PC-3 (cell line): ENCODE measurements at regions not wholly inside any gene's neighbourhood (a gene's known extent, or its start where the extent isn't known, plus 50 kb on each side); places are given as distances from the start of the nearest gene placed in this dataset.

Source experiments
- ATAC-seq: fragments of 200-7000 bp; cut with Tn5 transposase; 2 replicates; pipeline ENCODE4 v1.9.1; 2020; ENCODE audit warnings: mild to moderate bottlenecking, moderate library complexity
- BruUV-seq: library from RNA; stranded (reverse); fragments of 400-500 nt; replicated peaks from 2 replicates; lab custom pipeline; 2021; lab: Mats Ljungman, UMichigan
- CTCF ChIA-PET: fragments of 300-600 bp; sonication (Branson Sonifier 250); formaldehyde crosslinking; loops from one replicate; lab custom pipeline; 2022; ENCODE audit warnings: antibody characterized with exemption; lab: Charles Lee
- POLR2A ChIA-PET: fragments of 300-600 bp; sonication (Branson Sonifier 250); formaldehyde crosslinking; loops from one replicate; lab custom pipeline; 2022; ENCODE audit warnings: antibody characterized with exemption; ENCODE audit not compliant: unreplicated experiment; lab: Charles Lee
- DNase-seq: peaks from one replicate; pipeline ENCODE4 v3.0.0-alpha.2; 2015
- H2AFZ ChIP-seq: fragments of 300-600 bp; sonication (generic); 2 replicates; pipeline ENCODE4 v1.6.0; 2016; ENCODE audit warnings: antibody characterized with exemption, low read length
- H3F3A ChIP-seq: fragments of 300-600 bp; sonication (generic); one replicate; pipeline ENCODE4 v1.6.0; 2017; ENCODE audit warnings: antibody characterized with exemption, low read length, control low read depth, mild to moderate bottlenecking; ENCODE audit not compliant: unreplicated experiment
- H3K27ac ChIP-seq: fragments of 300-600 bp; sonication (generic); 2 replicates; pipeline ENCODE4 v1.5.1; 2016; ENCODE audit warnings: mild to moderate bottlenecking, low read length
- H3K27me3 ChIP-seq: fragments of 300-600 bp; sonication (generic); 2 replicates; pipeline ENCODE4 v1.6.1; 2016; ENCODE audit warnings: low read length, mixed read lengths
- H3K36me3 ChIP-seq: fragments of 300-600 bp; sonication (generic); 2 replicates; pipeline ENCODE4 v1.6.1; 2016; ENCODE audit warnings: low read depth, mixed run types, low read length, mixed read lengths
- H3K4me1 ChIP-seq: fragments of 300-600 bp; sonication (generic); 2 replicates; pipeline ENCODE4 v1.5.1; 2016; ENCODE audit warnings: low read length; ENCODE audit not compliant: insufficient read depth
- H3K4me2 ChIP-seq: fragments of 300-600 bp; sonication (generic); 2 replicates; pipeline ENCODE4 v1.6.0; 2016; ENCODE audit warnings: low read length
- H3K4me3 ChIP-seq: fragments of 300-600 bp; sonication (generic); 2 replicates; pipeline ENCODE4 v1.5.1; 2016; ENCODE audit warnings: mild to moderate bottlenecking, low read length, mixed read lengths
- H3K79me2 ChIP-seq: fragments of 300-600 bp; sonication (generic); 2 replicates; pipeline ENCODE4 v1.6.1; 2017; ENCODE audit warnings: low read length, mixed read lengths
- H3K9ac ChIP-seq: fragments of 300-600 bp; sonication (generic); 2 replicates; pipeline ENCODE4 v1.6.0; 2016; ENCODE audit warnings: mild to moderate bottlenecking, low read length
- H3K9me2 ChIP-seq: fragments of 300-600 bp; sonication (generic); replicated peaks from 2 replicates; pipeline ENCODE4 v1.6.1; 2016; ENCODE audit warnings: mixed run types, low read length, mixed read lengths
- H3K9me3 ChIP-seq: fragments of 300-600 bp; sonication (generic); 2 replicates; pipeline ENCODE4 v1.6.1; 2016; ENCODE audit warnings: low read length, mixed read lengths
- H4K20me1 ChIP-seq: fragments of 300-600 bp; sonication (generic); 2 replicates; pipeline ENCODE4 v1.6.1; 2016; ENCODE audit warnings: low read length, mixed read lengths
- EZH2 ChIP-seq: fragments of 300-600 bp; sonication (generic); IDR thresholded peaks from one replicate; pipeline ENCODE4 v1.6.1; 2017; ENCODE audit warnings: antibody characterized with exemption, mild to moderate bottlenecking, low read length; ENCODE audit not compliant: unreplicated experiment
- EZH2phosphoT487 ChIP-seq: fragments of 300-600 bp; sonication (generic); IDR thresholded peaks from 2 replicates; pipeline ENCODE4 v1.6.1; 2018; ENCODE audit warnings: mild to moderate bottlenecking, antibody characterized with exemption, low read length, borderline replicate concordance
- intact Hi-C: fragments of 100-400 bp; cut with micrococcal nuclease; formaldehyde crosslinking; loops from 2 replicates; pipeline ENCODE4 v1.9.0; 2023
- TF ChIP-seq, protein P1 (sequence below): fragments of 300-600 bp; sonication (generic); conservative IDR thresholded peaks from 2 replicates; pipeline ENCODE4 v1.5.1; 2017; ENCODE audit warnings: antibody characterized with exemption, low read depth, mild to moderate bottlenecking, low read length

DNA sequence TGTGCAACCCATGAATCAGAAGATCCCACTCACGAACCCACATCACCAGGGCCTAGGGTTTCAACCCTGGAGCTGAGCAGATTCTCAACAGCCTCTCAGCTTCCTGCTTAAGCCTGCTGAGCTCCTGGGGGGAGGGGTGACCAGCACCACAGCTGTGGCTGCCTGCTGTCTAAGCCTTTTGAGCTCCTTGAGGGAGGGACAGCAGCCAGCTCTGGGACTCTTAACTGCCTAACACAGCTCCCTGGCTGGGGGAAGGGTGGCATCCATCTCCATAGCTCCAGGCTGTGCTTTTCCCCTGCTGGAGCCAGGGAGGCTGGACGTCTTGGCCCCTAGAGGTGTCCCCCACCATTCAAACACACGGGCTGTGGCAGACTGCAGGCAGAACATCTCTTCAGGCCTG is 250.3 kb downstream of the DMAC1 start:
- H3K9ac ChIP-seq, result no peak overlapping the region
- H3K27ac ChIP-seq, result no peak overlapping the region
- H3K79me2 ChIP-seq, result no peaks in the 10 kb centered on the region
- no TSS peak for BruUV-seq
- ChIA-PET POLR2A (no interaction called here), CTCF (no interaction called here)
- H3K9me2 ChIP-seq, result no peaks in the 10 kb centered on the region
- no peak overlapping the region for H3K4me3 ChIP-seq
- H2AFZ ChIP-seq, result no peak overlapping the region
- no peak for TF ChIP-seq EZH2phosphoT487
- TF ChIP-seq, protein P1, sequence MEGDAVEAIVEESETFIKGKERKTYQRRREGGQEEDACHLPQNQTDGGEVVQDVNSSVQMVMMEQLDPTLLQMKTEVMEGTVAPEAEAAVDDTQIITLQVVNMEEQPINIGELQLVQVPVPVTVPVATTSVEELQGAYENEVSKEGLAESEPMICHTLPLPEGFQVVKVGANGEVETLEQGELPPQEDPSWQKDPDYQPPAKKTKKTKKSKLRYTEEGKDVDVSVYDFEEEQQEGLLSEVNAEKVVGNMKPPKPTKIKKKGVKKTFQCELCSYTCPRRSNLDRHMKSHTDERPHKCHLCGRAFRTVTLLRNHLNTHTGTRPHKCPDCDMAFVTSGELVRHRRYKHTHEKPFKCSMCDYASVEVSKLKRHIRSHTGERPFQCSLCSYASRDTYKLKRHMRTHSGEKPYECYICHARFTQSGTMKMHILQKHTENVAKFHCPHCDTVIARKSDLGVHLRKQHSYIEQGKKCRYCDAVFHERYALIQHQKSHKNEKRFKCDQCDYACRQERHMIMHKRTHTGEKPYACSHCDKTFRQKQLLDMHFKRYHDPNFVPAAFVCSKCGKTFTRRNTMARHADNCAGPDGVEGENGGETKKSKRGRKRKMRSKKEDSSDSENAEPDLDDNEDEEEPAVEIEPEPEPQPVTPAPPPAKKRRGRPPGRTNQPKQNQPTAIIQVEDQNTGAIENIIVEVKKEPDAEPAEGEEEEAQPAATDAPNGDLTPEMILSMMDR, result no peak
- TF ChIP-seq EZH2, result no peak
- no peaks in the 10 kb centered on the region for H4K20me1 ChIP-seq
- H3K36me3 ChIP-seq, result no peaks in the 10 kb centered on the region
- intact Hi-C loops, result no loop called here
- ATAC-seq (no peak), DNase-seq (no peak)
- H3F3A ChIP-seq, result no peaks in the 10 kb centered on the region
- no peaks in the 10 kb centered on the region for H3K27me3 ChIP-seq
- H3K9me3 ChIP-seq, result no peaks in the 10 kb centered on the region
- H3K4me1 ChIP-seq, result no peaks in the 10 kb centered on the region
- no peak overlapping the region for H3K4me2 ChIP-seq

DNA sequence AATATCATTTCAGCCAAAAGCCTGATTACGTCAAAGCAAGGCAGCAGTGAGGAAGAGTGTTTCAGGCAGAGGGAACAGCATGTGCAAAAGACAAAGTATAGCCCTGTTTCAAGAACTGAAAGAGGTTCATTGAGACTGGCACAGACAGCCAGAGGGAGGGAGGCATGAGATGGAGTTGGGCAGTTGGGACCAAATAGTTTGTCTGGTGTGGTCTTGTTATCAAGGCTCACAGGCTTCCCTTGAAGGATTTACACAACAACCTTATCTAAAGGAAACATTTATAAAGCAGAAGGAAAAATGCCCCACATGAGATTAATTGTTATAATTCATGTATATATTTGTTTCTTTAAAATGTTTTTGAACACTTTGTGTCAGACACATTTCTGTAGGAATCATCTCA is 253.3 kb downstream of the DMAC1 start:
- Histone ChIP-seq H2AFZ (no peak overlapping the region), H3K36me3 (no peaks in the 10 kb centered on the region), H3K27me3 (no peaks in the 10 kb centered on the region), H3K9ac (no peak overlapping the region), H3K4me1 (no peaks in the 10 kb centered on the region), H3F3A (no peaks in the 10 kb centered on the region), H3K27ac (no peak overlapping the region), H3K9me2 (no peaks in the 10 kb centered on the region), H4K20me1 (no peaks in the 10 kb centered on the region), H3K4me3 (no peak overlapping the region), H3K9me3 (no peaks in the 10 kb centered on the region), H3K4me2 (no peak overlapping the region), H3K79me2 (no peaks in the 10 kb centered on the region)
- TF ChIP-seq, protein P1, result no peak
- TF ChIP-seq EZH2phosphoT487 (no peak), EZH2 (no peak)
- no TSS peak for BruUV-seq
- no peak for DNase-seq
- ChIA-PET POLR2A (no interaction called here), CTCF (no interaction called here)
- intact Hi-C loops, result no loop called here
- ATAC-seq, result no peak

DNA sequence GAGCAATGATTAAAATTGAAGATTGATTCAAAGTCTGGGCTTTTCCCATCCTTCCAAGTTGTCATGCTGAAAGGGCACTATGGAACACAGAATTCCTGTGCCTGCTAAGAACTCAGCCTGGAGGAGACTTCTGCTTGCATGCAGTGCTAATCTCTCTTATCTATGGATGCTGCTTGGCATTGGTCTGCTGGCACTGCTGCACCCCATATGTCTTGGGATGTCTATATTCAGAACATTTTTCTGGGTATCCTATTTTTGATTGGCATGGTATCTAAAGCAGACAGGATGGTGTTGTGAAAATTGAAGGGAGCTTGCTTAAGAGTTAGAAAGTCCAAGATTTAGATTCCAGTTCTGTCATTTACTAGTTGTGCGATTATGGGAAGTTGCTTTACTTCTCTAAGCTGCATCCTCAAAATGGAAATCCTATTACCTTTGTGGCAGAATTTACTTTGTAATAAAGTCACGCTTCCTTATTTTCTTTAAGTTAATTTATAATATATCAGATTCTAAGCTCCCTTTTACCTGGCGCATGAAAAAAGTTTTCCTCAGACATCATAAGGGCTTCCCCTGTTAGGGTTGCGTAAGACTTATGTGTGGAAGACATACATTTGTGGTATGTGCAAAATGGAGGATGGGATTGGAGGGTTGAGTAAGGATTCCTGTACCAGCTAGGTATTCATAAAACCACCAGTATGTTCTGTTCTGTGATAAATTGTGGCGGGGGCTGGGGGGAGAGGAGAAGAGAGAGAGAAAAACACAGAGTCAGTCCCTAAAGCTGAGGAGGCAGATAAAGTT is 254.0 kb downstream of the DMAC1 start:
- no TSS peak for BruUV-seq
- H3F3A ChIP-seq, result no peaks in the 10 kb centered on the region
- no peaks in the 10 kb centered on the region for H3K4me1 ChIP-seq
- no peak overlapping the region for H3K27ac ChIP-seq
- no peaks in the 10 kb centered on the region for H3K9me2 ChIP-seq
- H2AFZ ChIP-seq, result no peak overlapping the region
- H3K9ac ChIP-seq, result no peak overlapping the region
- ChIA-PET POLR2A (no interaction called here), CTCF (no interaction called here)
- intact Hi-C loops, result no loop called here
- no peak overlapping the region for H3K4me2 ChIP-seq
- DNase-seq, result no peak
- H3K36me3 ChIP-seq, result no peaks in the 10 kb centered on the region
- H3K4me3 ChIP-seq, result no peak overlapping the region
- no peaks in the 10 kb centered on the region for H3K9me3 ChIP-seq
- H3K79me2 ChIP-seq, result no peaks in the 10 kb centered on the region
- no peak for ATAC-seq
- no peaks in the 10 kb centered on the region for H4K20me1 ChIP-seq
- TF ChIP-seq EZH2phosphoT487 (no peak), EZH2 (no peak)
- TF ChIP-seq, protein P1, result no peak
- no peaks in the 10 kb centered on the region for H3K27me3 ChIP-seq
